ENCODE measurements at regions not wholly inside any gene's neighbourhood (a gene's known extent, or its start where the extent isn't known, plus 50 kb on each side); places are given as distances from the start of the nearest gene placed in this dataset.

DNA sequence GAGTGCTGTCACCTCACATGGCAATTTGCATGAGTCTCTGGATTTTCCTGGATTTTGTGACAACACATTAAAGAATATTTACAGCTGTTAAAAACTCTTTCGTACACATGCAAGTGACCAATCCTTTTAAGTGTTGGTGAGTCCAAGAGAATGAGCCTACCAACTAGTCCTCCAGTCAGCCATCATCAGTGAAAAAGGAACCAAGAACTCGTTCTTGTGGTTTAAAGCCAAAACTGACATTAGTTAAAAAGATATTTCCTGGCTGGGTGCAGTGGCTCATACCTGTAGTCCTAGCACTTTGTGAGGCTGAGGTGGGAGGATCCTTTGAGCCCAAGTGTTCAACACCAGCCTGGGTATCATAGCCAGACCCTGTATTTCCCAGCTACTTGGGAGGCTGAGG is 215.4 kb upstream of the ITGA4 start:
- TF ChIP-seq, protein P1, sequence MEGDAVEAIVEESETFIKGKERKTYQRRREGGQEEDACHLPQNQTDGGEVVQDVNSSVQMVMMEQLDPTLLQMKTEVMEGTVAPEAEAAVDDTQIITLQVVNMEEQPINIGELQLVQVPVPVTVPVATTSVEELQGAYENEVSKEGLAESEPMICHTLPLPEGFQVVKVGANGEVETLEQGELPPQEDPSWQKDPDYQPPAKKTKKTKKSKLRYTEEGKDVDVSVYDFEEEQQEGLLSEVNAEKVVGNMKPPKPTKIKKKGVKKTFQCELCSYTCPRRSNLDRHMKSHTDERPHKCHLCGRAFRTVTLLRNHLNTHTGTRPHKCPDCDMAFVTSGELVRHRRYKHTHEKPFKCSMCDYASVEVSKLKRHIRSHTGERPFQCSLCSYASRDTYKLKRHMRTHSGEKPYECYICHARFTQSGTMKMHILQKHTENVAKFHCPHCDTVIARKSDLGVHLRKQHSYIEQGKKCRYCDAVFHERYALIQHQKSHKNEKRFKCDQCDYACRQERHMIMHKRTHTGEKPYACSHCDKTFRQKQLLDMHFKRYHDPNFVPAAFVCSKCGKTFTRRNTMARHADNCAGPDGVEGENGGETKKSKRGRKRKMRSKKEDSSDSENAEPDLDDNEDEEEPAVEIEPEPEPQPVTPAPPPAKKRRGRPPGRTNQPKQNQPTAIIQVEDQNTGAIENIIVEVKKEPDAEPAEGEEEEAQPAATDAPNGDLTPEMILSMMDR (IDR thresholded peaks at IDR 0.05): no peak
- TF ChIP-seq POLR2A (IDR thresholded peaks at IDR 0.05): no peak
